CD14-positive monocyte (primary cell): ENCODE measurements at regions not wholly inside any gene's neighbourhood (a gene's known extent, or its start where the extent isn't known, plus 50 kb on each side); places are given as distances from the start of the nearest gene placed in this dataset.

Experiments used
- DNase-seq, 3 donors: peaks; one replicate each; pipeline ENCODE4 v3.0.0-alpha.2; 2011 to 2022
- H2AFZ ChIP-seq: 2 replicates; pipeline ENCODE4 v1.6.0; 2012; ENCODE audit warnings: mild to moderate bottlenecking, low read depth, low read length, inconsistent platforms; ENCODE audit not compliant: insufficient read depth, poor library complexity, severe bottlenecking
- H3K27ac ChIP-seq, 2 donors: 1 replicate in 1 of 2; 2 replicates in 1 of 2; pipeline ENCODE4 v1.5.1; 2012 to 2013; ENCODE audit warnings: low read length in 2 of 2, control low read depth in 1 of 2, inconsistent platforms in 1 of 2, low read depth in 1 of 2, mild to moderate bottlenecking in 1 of 2
- H3K27me3 ChIP-seq, 2 donors: one replicate each; pipeline versions ENCODE4 v1.6.0 to v1.6.1; 2011 to 2013; ENCODE audit warnings: low read length in 2 of 2; ENCODE audit not compliant: control insufficient read depth in 2 of 2, insufficient read depth in 2 of 2
- H3K36me3 ChIP-seq, 2 donors: replicated peaks in 1 of 2; 1 replicate in 1 of 2; 2 replicates in 1 of 2; pipeline versions ENCODE4 v1.5.1 to v1.6.1; 2012 to 2013; ENCODE audit warnings: low read length in 2 of 2, control low read depth in 1 of 2, inconsistent platforms in 1 of 2, mild to moderate bottlenecking in 1 of 2; ENCODE audit not compliant: insufficient read depth in 2 of 2, control insufficient read depth in 1 of 2
- H3K4me1 ChIP-seq, 2 donors: 1 replicate in 1 of 2; 2 replicates in 1 of 2; pipeline versions ENCODE4 v1.5.1 to v1.6.1; 2012 to 2013; ENCODE audit warnings: low read length in 2 of 2, control low read depth in 1 of 2, inconsistent platforms in 1 of 2, mild to moderate bottlenecking in 1 of 2, moderate library complexity in 1 of 2; ENCODE audit not compliant: insufficient read depth in 2 of 2, control insufficient read depth in 1 of 2
- H3K4me2 ChIP-seq: replicated peaks from 2 replicates; pipeline ENCODE3; 2012; ENCODE audit warnings: low read length, moderate library complexity, mild to moderate bottlenecking; ENCODE audit not compliant: poor library complexity, severe bottlenecking; ENCODE audit errors: extremely low read depth
- H3K4me3 ChIP-seq, 3 experiments: fragments of 200-600 bp in 1 of 3; sonication (generic) in 1 of 3; replicated peaks in 1 of 3; 1 replicate in 2 of 3; 2 replicates in 1 of 3; pipeline ENCODE4 v1.5.1; 2011 to 2013; ENCODE audit warnings: low read length in 3 of 3, mild to moderate bottlenecking in 3 of 3, control low read depth in 2 of 3, low read depth in 2 of 3, inconsistent platforms in 1 of 3, moderate library complexity in 1 of 3
- H3K79me2 ChIP-seq: 2 replicates; pipeline ENCODE4 v1.6.0; 2012; ENCODE audit warnings: mild to moderate bottlenecking, control low read depth, inconsistent platforms, low read length, moderate library complexity; ENCODE audit not compliant: insufficient read depth
- H3K9ac ChIP-seq: 2 replicates; pipeline ENCODE4 v1.6.0; 2017; ENCODE audit warnings: low read length, mild to moderate bottlenecking; ENCODE audit not compliant: insufficient read depth, poor library complexity, severe bottlenecking
- H3K9me3 ChIP-seq, 2 donors: replicated peaks in 1 of 2; 1 replicate in 1 of 2; 2 replicates in 1 of 2; pipeline versions ENCODE4 v1.5.1 to v1.6.1; 2012 to 2013; ENCODE audit warnings: low read length in 2 of 2, control low read depth in 1 of 2; ENCODE audit not compliant: control insufficient read depth in 1 of 2, insufficient read depth in 1 of 2
- H4K20me1 ChIP-seq: 2 replicates; pipeline ENCODE4 v1.6.0; 2012; ENCODE audit warnings: mild to moderate bottlenecking, low read length, control low read depth, moderate library complexity; ENCODE audit not compliant: insufficient read depth
- H3K27ac Mint-ChIP-seq, 7 donors: one replicate each; pipeline ENCODE4 v1.8.0; 2020; ENCODE audit warnings: mild to moderate bottlenecking in 7 of 7, mixed read lengths in 7 of 7, moderate library complexity in 6 of 7, inconsistent platforms in 2 of 7
- H3K27me3 Mint-ChIP-seq, 3 donors: one replicate each; pipeline ENCODE4 v1.8.0; 2021 to 2022; ENCODE audit warnings: low read depth in 3 of 3, mild to moderate bottlenecking in 3 of 3, mixed read lengths in 3 of 3, moderate library complexity in 3 of 3, inconsistent platforms in 1 of 3
- H3K36me3 Mint-ChIP-seq, 2 donors: one replicate each; pipeline ENCODE4 v1.8.0; 2020; ENCODE audit warnings: mixed read lengths in 2 of 2, inconsistent platforms in 1 of 2, mild to moderate bottlenecking in 1 of 2
- H3K4me1 Mint-ChIP-seq: one replicate; pipeline ENCODE4 v1.8.0; 2020; ENCODE audit warnings: mild to moderate bottlenecking, mixed read lengths
- H3K4me3 Mint-ChIP-seq, 2 donors: one replicate each; pipeline ENCODE4 v1.8.0; 2020; ENCODE audit warnings: mild to moderate bottlenecking in 2 of 2, mixed read lengths in 2 of 2, moderate library complexity in 1 of 2
- H3K9me3 Mint-ChIP-seq, 7 donors: one replicate each; pipeline ENCODE4 v1.8.0; 2020 to 2022; ENCODE audit warnings: mixed read lengths in 7 of 7, mild to moderate bottlenecking in 6 of 7, moderate library complexity in 6 of 7, inconsistent platforms in 2 of 7
- WGBS: methylation state at CpG from one replicate; pipeline ENCODE4 v1.1.5; 2013; ENCODE audit warnings: missing lambda C conversion rate; ENCODE audit not compliant: insufficient coverage; 5-methylcytosine and 5-hydroxymethylcytosine counted together
- intact Hi-C, 2 donors: fragments of 100-400 bp; cut with micrococcal nuclease; formaldehyde crosslinking; loops; one replicate each; pipeline versions ENCODE4 v1.15.0 to v1.15.1; 2023
- TF ChIP-seq, protein P1 (sequence below): fragments of 200-600 bp; IDR thresholded peaks from one replicate; pipeline ENCODE4 v1.8.0; 2022; ENCODE audit warnings: antibody characterized with exemption, mild to moderate bottlenecking

DNA sequence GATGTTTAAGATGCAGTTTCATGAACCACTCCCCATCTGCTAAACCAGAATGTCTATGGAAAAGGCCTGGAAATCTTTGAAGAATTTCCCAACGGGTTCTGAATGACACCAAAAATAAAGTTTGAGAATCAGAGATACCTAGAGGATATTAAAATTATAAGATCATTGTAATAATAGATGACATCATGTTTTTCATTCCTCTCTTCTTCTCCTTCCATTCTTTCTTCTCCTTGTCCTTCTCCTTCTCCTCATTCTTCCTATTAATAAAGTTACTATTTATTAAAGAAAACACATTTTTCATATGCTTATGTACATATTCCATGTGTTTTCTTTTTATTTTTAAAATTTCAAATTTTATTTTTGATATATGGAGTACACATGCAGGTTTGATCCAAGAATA lies 1449.4 kb downstream of the LRFN5 start:
- H3K9ac ChIP-seq, result no peak overlapping the region
- H3K27me3 ChIP-seq, result no peaks in the 10 kb centered on the region
- no peaks in the 10 kb centered on the region for H3K79me2 ChIP-seq
- Mint-ChIP-seq H3K36me3 (no peaks in the 10 kb centered on the region), H3K27ac (no peak overlapping the region), H3K27me3 (no peaks in the 10 kb centered on the region), H3K9me3 (peaks cover 0 to 17% (median 4%) of the 10 kb centered on the region in 7 donors), H3K4me3 (no peak overlapping the region), H3K4me1 (no peaks in the 10 kb centered on the region)
- peaks cover 6 to 9% of the 10 kb centered on the region in 2 donors for H3K9me3 ChIP-seq
- H3K4me2 ChIP-seq, result no peak overlapping the region
- DNase-seq, result no peak
- WGBS, result no CpG with 5 or more reads among the region's 1 CpG
- no peaks in the 10 kb centered on the region for H4K20me1 ChIP-seq
- H2AFZ ChIP-seq, result no peak overlapping the region
- no peaks in the 10 kb centered on the region for H3K36me3 ChIP-seq
- intact Hi-C loops, result no loop called here
- H3K27ac ChIP-seq, result no peak overlapping the region
- TF ChIP-seq, protein P1, sequence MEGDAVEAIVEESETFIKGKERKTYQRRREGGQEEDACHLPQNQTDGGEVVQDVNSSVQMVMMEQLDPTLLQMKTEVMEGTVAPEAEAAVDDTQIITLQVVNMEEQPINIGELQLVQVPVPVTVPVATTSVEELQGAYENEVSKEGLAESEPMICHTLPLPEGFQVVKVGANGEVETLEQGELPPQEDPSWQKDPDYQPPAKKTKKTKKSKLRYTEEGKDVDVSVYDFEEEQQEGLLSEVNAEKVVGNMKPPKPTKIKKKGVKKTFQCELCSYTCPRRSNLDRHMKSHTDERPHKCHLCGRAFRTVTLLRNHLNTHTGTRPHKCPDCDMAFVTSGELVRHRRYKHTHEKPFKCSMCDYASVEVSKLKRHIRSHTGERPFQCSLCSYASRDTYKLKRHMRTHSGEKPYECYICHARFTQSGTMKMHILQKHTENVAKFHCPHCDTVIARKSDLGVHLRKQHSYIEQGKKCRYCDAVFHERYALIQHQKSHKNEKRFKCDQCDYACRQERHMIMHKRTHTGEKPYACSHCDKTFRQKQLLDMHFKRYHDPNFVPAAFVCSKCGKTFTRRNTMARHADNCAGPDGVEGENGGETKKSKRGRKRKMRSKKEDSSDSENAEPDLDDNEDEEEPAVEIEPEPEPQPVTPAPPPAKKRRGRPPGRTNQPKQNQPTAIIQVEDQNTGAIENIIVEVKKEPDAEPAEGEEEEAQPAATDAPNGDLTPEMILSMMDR, result no peak
- no peak overlapping the region for H3K4me3 ChIP-seq
- no peaks in the 10 kb centered on the region for H3K4me1 ChIP-seq

DNA sequence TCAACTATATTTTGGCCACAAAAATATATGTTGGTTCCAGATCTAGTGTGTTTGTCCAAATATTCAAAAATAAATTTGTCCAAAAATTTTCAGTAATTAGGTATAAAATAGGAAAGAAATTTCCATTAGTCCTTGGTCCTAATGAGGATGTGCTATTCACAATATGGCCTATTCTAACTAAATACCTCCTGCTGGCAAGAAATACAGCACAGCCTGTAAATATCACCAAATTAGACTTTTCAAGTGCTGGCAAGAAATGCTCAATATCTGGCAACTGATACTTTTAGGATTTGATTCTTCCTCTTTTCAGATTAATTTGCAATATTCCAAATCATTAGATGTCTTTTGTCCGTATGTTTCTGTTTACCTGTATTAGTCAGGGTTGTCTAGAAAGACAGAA lies 1446.2 kb downstream of the LRFN5 start:
- Histone ChIP-seq H3K4me2 (no peak overlapping the region), H3K9me3 (no peaks in the 10 kb centered on the region), H3K27ac (no peak overlapping the region), H3K4me3 (no peak overlapping the region), H3K36me3 (no peaks in the 10 kb centered on the region), H3K4me1 (no peaks in the 10 kb centered on the region), H2AFZ (no peak overlapping the region), H3K27me3 (no peaks in the 10 kb centered on the region), H3K9ac (no peak overlapping the region), H3K79me2 (no peaks in the 10 kb centered on the region), H4K20me1 (no peaks in the 10 kb centered on the region)
- no peak for DNase-seq
- Mint-ChIP-seq H3K27ac (no peak overlapping the region), H3K4me1 (no peaks in the 10 kb centered on the region), H3K9me3 (peaks cover 0 to 6% (median 2%) of the 10 kb centered on the region in 7 donors), H3K4me3 (no peak overlapping the region), H3K27me3 (peaks cover 0 to 1% (median 0%) of the 10 kb centered on the region in 3 donors), H3K36me3 (no peaks in the 10 kb centered on the region)
- intact Hi-C loops, result no loop called here
- TF ChIP-seq, protein P1, result no peak
- no CpG with 5 or more reads among the region's 1 CpG for WGBS
